Keratinocyte (primary cell): ENCODE measurements at regions not wholly inside any gene's neighbourhood (a gene's known extent, or its start where the extent isn't known, plus 50 kb on each side); places are given as distances from the start of the nearest gene placed in this dataset.

ENCODE experiments used
- DNase-seq: peaks from one replicate; pipeline ENCODE4 v3.0.0-alpha.2; 2011; ENCODE audit warnings: low read depth, missing footprints, low spot score
- FAIRE-seq: peaks from 2 replicates; lab custom pipeline; 2011; peaks lifted over from hg19 to GRCh38; lab: Jason Lieb, UNC
- H2AFZ ChIP-seq: 2 replicates; pipeline ENCODE4 v1.6.0; 2012; ENCODE audit warnings: low read length, control low read depth, inconsistent platforms; ENCODE audit not compliant: control insufficient read depth
- H3K27ac ChIP-seq: 2 replicates; pipeline ENCODE4 v1.5.1; 2011; ENCODE audit warnings: low read length; ENCODE audit not compliant: control insufficient read depth, insufficient read depth
- H3K27me3 ChIP-seq: 3 replicates; pipeline ENCODE4 v1.6.0; 2011; ENCODE audit warnings: low read length; ENCODE audit not compliant: control insufficient read depth, insufficient read depth; ENCODE audit errors: extremely low read depth
- H3K36me3 ChIP-seq, 2 experiments: 2 replicates in 1 of 2; 3 replicates in 1 of 2; pipeline ENCODE4 v1.5.1; 2011; ENCODE audit warnings: low read length in 2 of 2, mild to moderate bottlenecking in 1 of 2; ENCODE audit not compliant: control insufficient read depth in 2 of 2, insufficient read depth in 2 of 2; ENCODE audit errors: extremely low read depth in 1 of 2
- H3K4me1 ChIP-seq: 3 replicates; pipeline ENCODE4 v1.5.1; 2011; ENCODE audit warnings: low read length; ENCODE audit not compliant: control insufficient read depth, insufficient read depth; ENCODE audit errors: extremely low read depth
- H3K4me2 ChIP-seq: 3 replicates; pipeline ENCODE4 v1.6.0; 2011; ENCODE audit warnings: low read depth, low read length; ENCODE audit not compliant: control insufficient read depth, insufficient read depth; ENCODE audit errors: extremely low read depth
- H3K4me3 ChIP-seq, 3 experiments: fragments of 200-600 bp in 1 of 3; sonication (generic) in 1 of 3; 2 replicates in 2 of 3; 3 replicates in 1 of 3; pipeline ENCODE4 v1.5.1; 2011 to 2016; ENCODE audit warnings: low read length in 3 of 3, mild to moderate bottlenecking in 3 of 3, control low read depth in 2 of 3, inconsistent platforms in 1 of 3, low read depth in 1 of 3, mixed read lengths in 1 of 3, mixed run types in 1 of 3, moderate library complexity in 1 of 3; ENCODE audit not compliant: control insufficient read depth in 2 of 3, insufficient read depth in 2 of 3; ENCODE audit errors: extremely low read depth in 1 of 3
- H3K79me2 ChIP-seq: 2 replicates; pipeline ENCODE4 v1.6.0; 2012; ENCODE audit warnings: low read length; ENCODE audit not compliant: control insufficient read depth, insufficient read depth
- H3K9ac ChIP-seq: 3 replicates; pipeline ENCODE4 v1.6.0; 2011; ENCODE audit warnings: low read length; ENCODE audit not compliant: control insufficient read depth, insufficient read depth; ENCODE audit errors: extremely low read depth
- H3K9me1 ChIP-seq: 3 replicates; pipeline ENCODE4 v1.6.0; 2011; ENCODE audit warnings: low read length; ENCODE audit not compliant: control insufficient read depth, insufficient read depth; ENCODE audit errors: extremely low read depth
- H3K9me3 ChIP-seq: 2 replicates; pipeline ENCODE4 v1.5.1; 2012; ENCODE audit warnings: low read depth, low read length; ENCODE audit not compliant: control insufficient read depth
- H4K20me1 ChIP-seq: 3 replicates; pipeline ENCODE4 v1.6.0; 2011; ENCODE audit warnings: low read length; ENCODE audit not compliant: control insufficient read depth, insufficient read depth; ENCODE audit errors: extremely low read depth
- EZH2 ChIP-seq: IDR thresholded peaks from one replicate; pipeline ENCODE4 v1.6.1; 2012; ENCODE audit warnings: inconsistent platforms, mild to moderate bottlenecking, low read length, moderate library complexity
- dilution Hi-C: fragments of 300-500 bp; cut with MboI; formaldehyde crosslinking; loops from one replicate; pipeline ENCODE4 v1.7.0; 2020; ENCODE audit warnings: low sequenced_read_pairs; ENCODE audit not compliant: extremely low pct_ligation_motif_present
- TF ChIP-seq, protein P1 (sequence below), 3 experiments: IDR thresholded peaks in 1 of 3; conservative IDR thresholded peaks in 1 of 3; optimal IDR thresholded peaks in 1 of 3; 2 replicates in 2 of 3; 3 replicates in 1 of 3; pipeline versions ENCODE3 to v1.5.1; 2011; ENCODE audit warnings: low read length in 3 of 3, mild to moderate bottlenecking in 3 of 3, moderate library complexity in 2 of 3, control low read depth in 1 of 3, inconsistent platforms in 1 of 3; ENCODE audit not compliant: insufficient read depth in 2 of 3; ENCODE audit errors: extremely low read depth in 1 of 3

DNA sequence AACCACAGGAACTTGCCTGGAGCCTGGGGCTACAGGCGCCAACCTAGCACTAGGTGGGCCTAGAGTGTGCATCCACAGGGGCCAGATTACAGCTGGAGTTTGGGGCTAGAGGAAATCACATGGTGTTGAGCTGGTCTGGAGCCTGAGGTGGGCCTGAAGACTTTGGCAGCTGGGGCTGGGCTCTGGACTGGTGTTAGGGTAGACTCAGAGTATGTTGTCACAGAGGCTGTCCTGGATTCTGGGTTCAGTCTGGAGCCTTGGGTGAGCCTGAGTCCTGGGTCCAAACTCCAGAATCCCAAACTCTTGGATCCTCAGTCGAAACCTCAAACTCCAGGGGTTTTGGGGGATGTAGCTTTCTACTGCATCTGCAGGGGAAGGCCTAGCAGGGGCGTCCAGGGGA, 356.7 kb downstream of the FRK start:
- Histone ChIP-seq H3K36me3 (no peaks in the 10 kb centered on the region), H3K9ac (no peak overlapping the region), H2AFZ (no peak overlapping the region), H3K9me3 (no peaks in the 10 kb centered on the region), H3K4me3 (no peak overlapping the region), H4K20me1 (no peaks in the 10 kb centered on the region), H3K9me1 (no peaks in the 10 kb centered on the region), H3K27ac (no peak overlapping the region), H3K4me2 (no peak overlapping the region), H3K79me2 (no peaks in the 10 kb centered on the region), H3K4me1 (no peaks in the 10 kb centered on the region), H3K27me3 (no peaks in the 10 kb centered on the region)
- no peak for DNase-seq
- TF ChIP-seq, protein P1, sequence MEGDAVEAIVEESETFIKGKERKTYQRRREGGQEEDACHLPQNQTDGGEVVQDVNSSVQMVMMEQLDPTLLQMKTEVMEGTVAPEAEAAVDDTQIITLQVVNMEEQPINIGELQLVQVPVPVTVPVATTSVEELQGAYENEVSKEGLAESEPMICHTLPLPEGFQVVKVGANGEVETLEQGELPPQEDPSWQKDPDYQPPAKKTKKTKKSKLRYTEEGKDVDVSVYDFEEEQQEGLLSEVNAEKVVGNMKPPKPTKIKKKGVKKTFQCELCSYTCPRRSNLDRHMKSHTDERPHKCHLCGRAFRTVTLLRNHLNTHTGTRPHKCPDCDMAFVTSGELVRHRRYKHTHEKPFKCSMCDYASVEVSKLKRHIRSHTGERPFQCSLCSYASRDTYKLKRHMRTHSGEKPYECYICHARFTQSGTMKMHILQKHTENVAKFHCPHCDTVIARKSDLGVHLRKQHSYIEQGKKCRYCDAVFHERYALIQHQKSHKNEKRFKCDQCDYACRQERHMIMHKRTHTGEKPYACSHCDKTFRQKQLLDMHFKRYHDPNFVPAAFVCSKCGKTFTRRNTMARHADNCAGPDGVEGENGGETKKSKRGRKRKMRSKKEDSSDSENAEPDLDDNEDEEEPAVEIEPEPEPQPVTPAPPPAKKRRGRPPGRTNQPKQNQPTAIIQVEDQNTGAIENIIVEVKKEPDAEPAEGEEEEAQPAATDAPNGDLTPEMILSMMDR (optimal IDR thresholded peaks at IDR 0.05 in 1 of 3, IDR thresholded peaks at IDR 0.05 in 1 of 3, conservative IDR thresholded peaks at IDR 0.05 in 1 of 3; ENCODE audit: extremely low read depth in 1 of 3, insufficient read depth in 2 of 3, low read length in 3 of 3): no peak
- no peak for TF ChIP-seq EZH2
- no peak for FAIRE-seq
- dilution Hi-C loops: no loop called here

DNA sequence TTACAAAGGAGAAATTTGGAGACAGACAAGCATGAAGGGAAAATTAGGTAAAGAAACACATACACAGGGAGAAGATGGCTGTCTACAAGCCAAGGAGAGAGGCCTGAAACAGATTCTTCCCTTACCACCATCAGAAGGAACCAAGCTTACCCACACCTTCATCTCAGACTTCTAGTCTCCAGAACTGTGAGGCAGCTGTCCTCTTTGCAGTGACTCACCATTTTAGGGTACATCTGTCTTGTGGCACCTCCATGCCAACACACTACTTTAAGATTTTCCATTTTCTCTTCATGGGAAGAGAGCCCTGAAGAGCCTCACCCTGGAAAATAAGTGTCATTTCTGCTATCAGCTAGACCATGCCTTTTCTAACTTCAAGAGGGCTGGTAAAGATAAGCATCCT, 369.3 kb downstream of the FRK start:
- dilution Hi-C loops: no loop called here
- FAIRE-seq: no peak
- no peaks in the 10 kb centered on the region for H3K27me3 ChIP-seq

More for the DNA sequence above, 369.3 kb downstream of the FRK start:
- no peak overlapping the region for H3K4me2 ChIP-seq
- no peak overlapping the region for H2AFZ ChIP-seq
- H3K79me2 ChIP-seq: no peaks in the 10 kb centered on the region
- no peak for DNase-seq
- no peak overlapping the region for H3K9ac ChIP-seq
- no peaks in the 10 kb centered on the region for H3K4me1 ChIP-seq
- no peaks in the 10 kb centered on the region for H3K9me3 ChIP-seq
- TF ChIP-seq, protein P1 (optimal IDR thresholded peaks at IDR 0.05 in 1 of 3, IDR thresholded peaks at IDR 0.05 in 1 of 3, conservative IDR thresholded peaks at IDR 0.05 in 1 of 3; ENCODE audit: extremely low read depth in 1 of 3, insufficient read depth in 2 of 3, low read length in 3 of 3): no peak
- no peak for TF ChIP-seq EZH2
- no peak overlapping the region for H3K4me3 ChIP-seq
- H3K27ac ChIP-seq: no peak overlapping the region
- no peaks in the 10 kb centered on the region for H3K9me1 ChIP-seq
- H4K20me1 ChIP-seq: no peaks in the 10 kb centered on the region
- H3K36me3 ChIP-seq: no peaks in the 10 kb centered on the region
